NCI-H1048 (cell line): ENCODE measurements at regions not wholly inside any gene's neighbourhood (a gene's known extent, or its start where the extent isn't known, plus 50 kb on each side); places are given as distances from the start of the nearest gene placed in this dataset.

Experiments used
- DNase-seq: peaks from one replicate; lab custom pipeline; 2025; lab: John Stamatoyannopoulos, UW

DNA sequence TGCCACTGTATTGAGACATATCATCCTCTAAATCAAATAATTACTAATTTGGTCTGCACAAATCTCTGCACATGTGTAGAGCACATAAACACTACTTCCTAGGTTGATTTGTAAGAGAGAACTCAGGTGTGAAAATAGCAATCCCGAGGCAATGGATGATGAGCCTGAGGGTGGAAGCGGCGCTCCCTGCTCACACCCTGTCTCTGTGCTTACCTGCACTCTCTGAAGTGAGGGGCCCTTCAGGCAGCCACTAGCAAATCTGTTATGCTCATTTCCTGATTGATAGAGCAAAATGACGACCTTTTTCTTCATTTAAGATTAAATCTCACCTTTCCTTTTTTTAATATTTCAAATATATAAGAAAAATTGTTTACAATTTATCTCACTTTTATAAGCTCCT lies 1995.7 kb upstream of the AGA start:
- DNase-seq = no peak

- DNase-seq = no peak
These were observed 1999.4 kb upstream of the AGA start for GRCh38 chr4:179441596-179441995.

- DNase-seq = no peak
These were observed 2005.1 kb upstream of the AGA start for GRCh38 chr4:179447308-179447707.

DNA sequence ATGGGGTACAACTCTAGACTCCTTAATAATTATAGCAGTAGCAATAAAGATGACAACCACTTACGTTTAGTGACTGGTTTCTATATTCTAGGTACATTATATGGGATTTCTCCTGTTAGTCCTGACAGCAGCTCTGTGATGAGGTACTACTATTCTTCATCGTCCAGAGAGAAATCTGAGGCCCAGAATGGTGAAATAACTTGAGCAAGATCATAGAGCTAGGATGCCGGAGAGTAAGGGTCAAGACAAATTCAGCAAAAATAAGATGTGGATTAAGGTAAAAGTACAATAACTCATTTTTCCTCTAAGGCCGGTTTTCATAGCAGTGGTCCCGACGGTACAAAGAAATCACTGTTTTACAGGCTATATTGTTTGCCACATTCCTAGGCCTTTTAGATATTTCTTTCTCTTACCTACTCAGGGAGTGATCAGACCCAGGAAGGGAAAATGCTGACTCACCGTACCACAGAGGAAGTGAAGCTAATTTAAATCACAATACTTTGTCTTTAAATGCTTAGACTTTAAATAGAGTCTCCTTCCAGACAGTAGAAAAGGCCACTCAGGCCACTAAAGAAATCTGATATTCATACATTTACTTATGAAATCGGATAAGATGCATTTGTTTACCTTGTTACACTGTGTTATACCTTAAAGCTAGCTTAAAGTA lies 2023.0 kb upstream of the AGA start:
- no peak for DNase-seq

GRCh38 chr4:179467878-179468277 lies 2025.6 kb upstream of the AGA start:
- no peak for DNase-seq

- DNase-seq = no peak
These were observed 2029.9 kb upstream of the AGA start for GRCh38 chr4:179472164-179472563.

- DNase-seq = no peak
These were observed 2036.4 kb upstream of the AGA start for GRCh38 chr4:179478608-179479007.

DNA sequence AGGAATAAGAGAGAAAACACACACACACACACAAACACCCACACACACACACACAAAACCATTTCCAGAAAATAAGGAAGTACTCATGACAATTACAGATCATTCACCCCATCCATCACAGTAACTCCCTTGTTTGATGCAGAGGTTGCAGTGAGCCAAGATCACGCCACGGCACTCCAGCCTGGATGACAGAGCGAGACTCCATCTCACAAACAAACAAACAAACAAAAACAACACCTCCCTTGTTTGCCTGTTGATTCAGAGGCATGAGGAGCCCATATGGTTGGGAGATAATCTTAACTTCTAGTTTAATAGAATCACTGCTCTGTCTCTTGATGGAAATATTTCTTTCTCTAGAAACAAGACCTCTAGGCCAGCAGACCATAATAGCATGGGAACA lies 2043.5 kb upstream of the AGA start:
- DNase-seq = no peak

DNA sequence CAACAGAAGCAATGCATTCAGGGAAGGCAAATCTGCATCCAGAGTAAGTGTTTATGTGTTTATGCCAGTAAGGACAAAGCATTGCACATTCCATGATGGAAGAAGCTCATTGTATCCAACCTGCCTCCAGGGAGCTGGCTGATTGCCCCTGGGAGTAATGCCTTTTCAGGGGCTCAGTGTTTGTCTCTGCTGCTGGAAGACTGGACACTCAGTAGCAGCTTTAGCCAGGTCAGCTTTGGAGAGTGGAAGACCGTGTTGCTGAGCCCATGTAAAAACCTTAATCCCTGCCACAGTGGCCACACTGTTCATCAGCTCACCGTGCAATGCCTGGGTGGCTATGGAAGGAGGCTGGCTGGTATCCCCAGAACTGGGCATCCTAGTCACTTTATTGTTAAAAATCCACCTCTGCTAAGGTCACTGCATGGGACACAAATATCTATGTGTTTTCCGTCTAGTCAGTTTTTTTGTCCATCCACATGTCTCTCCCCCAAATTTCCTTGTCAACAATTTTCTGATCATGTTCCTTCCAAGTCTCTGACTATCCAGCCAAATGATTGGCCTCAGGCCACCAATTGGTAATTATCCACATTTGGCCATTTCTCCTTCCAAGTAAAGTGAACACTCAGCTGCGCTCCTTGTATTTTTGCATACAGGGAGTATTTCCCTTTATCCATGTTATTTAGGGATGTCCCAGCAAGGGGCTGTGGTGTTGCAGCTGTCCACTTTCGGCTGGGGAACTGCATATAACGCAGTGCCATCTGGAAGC lies 2044.5 kb upstream of the AGA start:
- no peak for DNase-seq

- DNase-seq = no peak
These were observed 2050.2 kb upstream of the AGA start for GRCh38 chr4:179492260-179493080.

DNA sequence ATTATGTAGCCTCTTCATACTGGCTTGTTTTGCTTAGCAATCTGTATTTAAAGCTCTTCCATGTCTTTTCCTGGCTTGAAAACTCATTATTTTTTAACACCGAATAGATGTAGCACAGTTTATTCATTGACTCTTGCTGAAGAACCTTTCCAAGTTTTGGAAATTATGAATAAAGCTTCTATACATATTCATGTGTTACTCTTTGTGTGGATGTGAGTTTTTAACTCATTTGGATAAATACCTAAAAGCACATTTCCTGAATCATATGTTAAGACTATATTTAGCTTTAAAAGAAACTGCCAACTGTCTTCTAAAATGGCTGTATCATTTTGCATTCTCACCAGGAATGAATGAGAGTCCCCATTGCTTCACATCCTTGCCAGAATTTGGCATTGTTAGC lies 2061.7 kb upstream of the AGA start:
- no peak for DNase-seq

DNA sequence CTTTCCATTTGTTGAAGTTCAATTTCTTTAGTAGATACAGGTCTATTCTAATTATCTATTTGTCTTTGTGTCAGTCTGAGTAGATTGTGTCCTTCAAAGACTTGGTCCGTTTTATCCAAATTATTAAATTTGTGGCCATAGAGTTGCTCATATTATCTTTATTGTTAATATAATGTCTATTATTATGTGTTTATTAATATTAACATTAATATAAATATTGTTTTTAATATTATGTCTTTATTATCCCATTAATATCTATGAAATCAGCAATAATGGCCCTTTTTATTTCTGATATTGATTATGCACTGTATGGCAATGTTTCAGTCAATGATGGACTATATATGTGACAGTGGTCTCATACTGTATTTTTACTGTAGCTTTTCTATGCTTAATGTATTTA lies 2067.3 kb upstream of the AGA start:
- DNase-seq = no peak

GRCh38 chr4:179521952-179522351 lies 2079.7 kb upstream of the AGA start:
- no peak for DNase-seq

DNA sequence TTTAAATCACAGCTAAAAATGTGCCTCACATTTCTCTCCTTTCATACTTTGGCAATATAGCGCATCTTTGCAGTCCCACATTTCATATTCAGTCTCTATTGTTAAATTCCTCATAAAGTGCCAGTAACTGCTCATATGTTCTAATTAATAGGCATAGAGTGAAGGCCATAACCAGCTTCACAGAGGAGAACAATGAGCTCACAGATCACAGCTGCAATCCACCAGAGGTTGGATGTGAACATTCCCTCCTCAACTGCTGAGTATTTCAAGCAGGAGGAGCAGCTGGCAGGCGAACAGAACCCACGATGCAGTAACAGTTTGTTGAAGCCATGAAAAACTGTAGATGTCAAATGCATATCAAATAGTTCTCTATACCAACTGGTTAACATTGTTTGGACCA lies 2088.7 kb upstream of the AGA start:
- no peak for DNase-seq

GRCh38 chr4:179536694-179537093 lies 2094.5 kb upstream of the AGA start:
- DNase-seq = no peak

DNA sequence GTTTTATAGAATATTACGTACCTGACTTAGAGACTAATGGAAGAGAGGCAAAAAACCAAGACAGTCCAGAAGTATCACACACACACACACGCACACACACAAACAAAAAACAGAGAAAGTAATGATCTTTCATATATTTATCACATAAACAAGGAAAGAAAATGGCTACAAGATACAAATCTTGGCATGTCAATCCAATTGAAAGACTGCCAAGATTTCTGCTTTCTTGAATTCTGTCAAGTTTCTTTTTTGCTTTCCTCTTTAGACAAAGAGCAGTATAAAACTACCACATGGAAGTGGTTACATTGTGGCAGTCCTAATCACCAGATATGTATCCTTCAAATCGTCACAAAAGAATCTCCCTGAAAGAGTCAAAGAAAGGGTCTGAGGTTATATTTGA lies 2097.4 kb upstream of the AGA start:
- no peak for DNase-seq

DNA sequence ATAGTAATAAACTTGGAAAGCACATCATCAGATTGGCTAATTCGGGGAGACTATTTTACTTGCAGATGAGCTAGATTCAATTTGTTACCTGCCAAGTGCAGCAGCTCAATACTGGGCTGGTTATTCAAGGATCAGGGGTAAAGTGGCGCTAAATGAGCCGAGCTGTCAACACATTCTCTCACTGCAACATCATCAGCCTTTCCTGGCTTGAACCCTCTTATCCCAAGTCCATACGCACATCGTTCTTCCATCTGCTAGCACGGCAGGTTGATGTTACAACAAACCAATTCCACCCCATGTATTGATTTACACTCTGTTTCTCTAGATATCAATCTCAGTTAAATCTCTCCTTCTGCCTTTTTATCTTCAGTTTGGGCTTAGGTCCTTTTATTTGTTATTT lies 2101.5 kb upstream of the AGA start:
- no peak for DNase-seq

DNA sequence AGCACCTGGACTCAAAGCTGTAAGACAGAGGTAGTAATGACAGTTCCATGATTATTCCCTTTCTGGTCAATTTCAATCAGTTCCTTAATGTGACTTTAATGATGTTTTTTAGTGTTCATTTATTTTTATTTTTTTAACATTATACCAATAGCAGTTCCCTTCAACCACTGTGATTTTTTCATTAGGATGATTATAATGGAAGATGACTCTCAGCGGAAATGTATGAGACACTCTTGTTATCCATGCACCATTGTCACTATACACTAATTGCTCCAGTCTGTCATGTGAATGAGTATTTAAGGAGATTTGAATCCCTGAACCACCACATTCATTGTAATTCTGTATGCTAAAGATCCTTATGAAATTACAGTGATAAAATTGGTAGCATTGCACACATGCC lies 2102.3 kb upstream of the AGA start:
- DNase-seq = no peak

DNA sequence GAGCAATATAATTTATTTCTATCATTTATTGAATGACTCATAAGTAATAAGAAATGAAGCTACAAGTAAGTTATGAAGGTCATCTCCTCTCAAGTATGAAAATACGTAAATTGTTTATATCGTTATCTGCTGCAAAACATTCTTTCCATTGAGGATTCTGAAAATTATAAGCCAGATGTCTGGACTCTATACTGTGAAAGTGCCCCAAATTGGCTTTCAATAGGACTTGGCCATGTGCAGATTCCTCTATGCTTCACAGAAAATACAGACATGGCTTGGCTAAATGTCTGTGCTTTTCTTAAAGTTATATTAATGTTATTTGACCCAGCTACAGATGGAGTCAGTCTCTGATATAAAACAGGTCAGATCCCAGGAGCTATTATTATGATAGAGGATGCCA lies 2109.9 kb upstream of the AGA start:
- DNase-seq = no peak

DNA sequence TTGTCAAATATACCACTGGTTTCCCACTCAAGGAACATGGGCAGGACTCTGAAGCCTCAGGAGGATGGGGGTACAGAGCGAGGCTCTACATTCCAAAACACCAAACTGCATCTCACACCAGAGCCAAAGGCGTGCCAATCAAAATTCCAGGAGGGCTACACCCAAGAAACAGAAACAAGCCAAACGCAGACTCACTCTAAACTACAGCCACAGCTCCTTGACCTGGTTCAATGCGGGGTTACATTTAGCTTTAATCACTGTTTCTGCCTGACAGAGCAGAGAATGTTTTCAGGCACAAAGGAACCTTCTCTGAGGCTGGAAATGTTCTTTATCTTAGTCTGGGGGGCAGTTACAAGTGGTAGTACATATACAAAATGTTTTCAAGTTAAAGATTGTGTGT lies 2121.5 kb upstream of the AGA start:
- DNase-seq = no peak

- DNase-seq = no peak
These were observed 2127.3 kb upstream of the AGA start for GRCh38 chr4:179569549-179569948.

GRCh38 chr4:179582164-179582905 lies 2140.1 kb upstream of the AGA start:
- DNase-seq = no peak
